ENCODE measurements at regions not wholly inside any gene's neighbourhood (a gene's known extent, or its start where the extent isn't known, plus 50 kb on each side); places are given as distances from the start of the nearest gene placed in this dataset.

DNA sequence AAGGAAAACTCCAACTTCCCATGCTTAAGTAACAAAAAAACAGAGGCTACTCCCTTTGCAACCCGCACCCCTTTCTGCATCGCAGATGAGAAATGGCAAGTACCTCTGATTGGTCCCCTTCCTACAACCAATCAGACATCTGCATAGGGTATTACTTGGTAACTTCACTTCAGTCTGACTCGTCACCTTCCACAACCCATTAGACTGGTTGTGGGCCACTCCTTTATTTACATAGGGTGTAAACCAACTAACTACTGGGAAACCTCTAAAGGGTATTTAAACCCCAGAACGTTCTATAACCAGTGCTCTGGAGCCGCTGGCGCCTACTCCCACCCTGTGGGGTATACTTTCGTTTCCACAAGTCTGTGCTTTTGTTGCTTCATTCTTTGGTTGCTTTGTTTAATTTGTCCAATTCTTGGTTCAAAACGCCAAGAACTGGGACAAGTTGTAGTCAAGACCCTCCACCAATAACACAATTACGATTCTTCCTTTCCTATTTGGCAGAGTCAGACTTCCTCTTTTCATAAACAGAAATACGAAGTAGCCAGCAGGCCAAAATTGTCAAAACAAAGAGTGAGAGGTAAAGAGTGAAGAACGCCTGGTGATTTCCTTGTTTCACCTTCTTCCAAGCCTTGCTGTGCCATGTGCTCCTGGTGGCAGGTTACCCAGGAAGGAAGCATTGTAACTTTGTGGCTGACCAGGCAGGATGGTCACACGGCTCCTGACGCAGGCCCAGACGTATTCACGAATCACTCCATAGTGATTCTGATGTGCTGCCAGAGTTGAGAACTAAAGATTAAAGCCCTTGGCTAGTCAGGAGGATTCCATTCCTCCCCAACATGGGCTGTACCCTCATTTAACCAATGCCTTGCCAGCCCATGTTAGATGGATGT is 477.4 kb downstream of the ARHGEF28 start:
- DNase-seq (ENCODE audit: low read depth in 3 of 3, low spot score in 1 of 3) = no peak

DNA sequence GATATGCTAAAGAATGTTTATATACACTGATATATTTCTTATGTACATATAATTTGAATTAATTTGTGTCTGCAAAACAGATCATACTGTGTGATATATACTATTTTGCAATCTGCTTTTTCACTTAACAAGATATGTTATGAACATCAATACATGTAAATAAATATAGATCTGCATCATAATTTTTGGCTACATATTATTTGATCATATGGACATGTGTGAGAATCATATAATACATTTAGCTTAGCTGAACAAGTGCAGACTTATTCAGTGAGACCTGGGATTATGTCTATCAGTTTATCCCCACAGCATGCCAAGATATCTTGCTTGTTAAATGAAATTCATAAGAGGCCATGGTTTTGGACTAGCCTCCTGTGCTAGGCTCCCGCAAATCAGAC is 474.3 kb downstream of the ARHGEF28 start:
- DNase-seq (ENCODE audit: low read depth in 3 of 3, low spot score in 1 of 3) = no peak

DNA sequence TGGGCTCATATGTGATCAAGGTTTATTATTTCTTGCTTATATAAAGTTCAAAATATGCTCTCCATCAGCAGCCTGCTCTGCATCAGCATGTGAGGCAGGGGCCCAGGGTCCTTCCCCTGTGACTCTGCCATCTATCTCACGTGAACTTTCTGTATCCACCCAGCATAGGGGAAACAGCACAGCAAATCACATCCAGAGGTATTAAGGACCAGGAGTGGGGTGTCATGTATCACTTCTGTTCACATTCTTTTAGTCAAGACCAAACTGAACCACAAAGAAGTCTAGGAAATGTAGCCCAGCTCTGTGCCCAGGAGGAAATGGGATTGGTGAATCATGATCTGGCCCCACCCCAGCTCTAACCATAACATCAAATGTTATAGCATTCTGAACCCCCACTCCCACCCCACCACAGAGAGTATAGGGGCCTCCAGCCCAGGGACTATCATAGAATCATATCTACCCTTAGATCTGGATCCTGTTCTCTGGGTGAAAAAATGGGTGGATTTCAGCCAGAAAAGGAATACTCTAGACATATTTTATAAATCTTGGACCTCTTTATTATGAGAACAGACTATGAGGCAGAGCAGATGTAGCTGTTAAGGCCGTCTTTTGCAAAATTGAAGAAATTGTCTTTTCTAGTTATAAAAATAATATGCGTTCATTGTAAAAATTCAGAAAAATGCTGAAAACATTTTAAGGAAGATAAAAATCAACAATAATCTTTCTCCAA is 473.7 kb downstream of the ARHGEF28 start:
- no peak for DNase-seq (ENCODE audit: low read depth in 3 of 3, low spot score in 1 of 3)

DNA sequence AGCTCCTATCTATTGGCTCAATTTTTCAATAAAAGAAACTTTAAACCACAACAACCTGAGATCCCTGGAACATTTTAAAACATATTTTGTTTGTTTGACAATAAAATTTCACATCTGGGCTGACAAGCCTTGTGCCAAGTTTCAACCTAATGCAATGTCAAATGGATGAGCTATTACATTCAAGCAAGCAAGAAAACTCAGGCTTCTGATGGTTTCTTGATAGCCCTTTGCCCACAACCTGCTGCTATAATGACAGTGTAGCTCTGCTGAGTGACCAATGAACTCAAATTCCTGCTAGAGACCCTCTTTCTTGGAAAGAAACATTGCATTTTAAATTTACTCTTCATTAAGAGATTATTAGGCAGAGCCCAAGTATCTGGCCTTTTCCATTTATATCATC is 472.9 kb downstream of the ARHGEF28 start:
- DNase-seq (ENCODE audit: low read depth in 3 of 3, low spot score in 1 of 3) = no peak

DNA sequence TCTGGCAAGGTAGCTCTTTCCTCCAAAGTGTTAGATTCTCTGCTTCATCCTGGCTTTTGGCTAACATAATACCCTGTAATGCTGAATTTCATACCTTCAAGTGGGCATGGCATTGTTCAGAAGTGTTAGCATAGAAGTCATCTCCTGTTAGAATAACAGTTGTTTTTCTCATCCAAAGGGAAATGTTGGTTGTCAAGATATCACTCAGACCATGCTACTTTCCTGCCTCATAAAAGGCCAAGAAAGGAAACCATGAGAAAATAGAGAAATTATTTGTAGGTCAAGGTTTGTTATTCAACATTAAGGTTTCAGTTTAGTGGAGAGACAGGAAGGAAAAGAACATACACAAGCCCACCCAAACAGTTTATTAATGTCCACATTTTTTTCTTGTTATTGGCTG is 472.5 kb downstream of the ARHGEF28 start:
- no peak for DNase-seq (ENCODE audit: low read depth in 3 of 3, low spot score in 1 of 3)

DNA sequence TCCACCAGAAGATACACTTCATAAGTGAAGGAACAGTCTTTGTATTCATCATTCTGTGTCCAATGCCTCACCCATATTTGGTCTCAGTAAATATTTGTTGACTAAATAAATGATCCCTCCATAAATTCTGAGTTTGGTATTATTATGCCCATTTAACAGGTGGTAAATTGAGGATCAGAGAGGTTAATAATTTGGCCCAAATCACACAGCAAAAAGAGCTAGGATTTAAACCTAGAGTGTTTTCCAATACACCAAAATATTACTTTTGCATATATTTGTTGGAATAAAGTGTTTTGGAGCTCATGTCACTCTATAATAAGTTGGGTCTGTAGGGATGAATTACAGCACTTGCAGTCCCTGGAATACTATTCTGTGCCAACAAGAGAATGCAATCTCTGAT is 470.3 kb downstream of the ARHGEF28 start:
- DNase-seq (ENCODE audit: low read depth in 3 of 3, low spot score in 1 of 3) = no peak

DNA sequence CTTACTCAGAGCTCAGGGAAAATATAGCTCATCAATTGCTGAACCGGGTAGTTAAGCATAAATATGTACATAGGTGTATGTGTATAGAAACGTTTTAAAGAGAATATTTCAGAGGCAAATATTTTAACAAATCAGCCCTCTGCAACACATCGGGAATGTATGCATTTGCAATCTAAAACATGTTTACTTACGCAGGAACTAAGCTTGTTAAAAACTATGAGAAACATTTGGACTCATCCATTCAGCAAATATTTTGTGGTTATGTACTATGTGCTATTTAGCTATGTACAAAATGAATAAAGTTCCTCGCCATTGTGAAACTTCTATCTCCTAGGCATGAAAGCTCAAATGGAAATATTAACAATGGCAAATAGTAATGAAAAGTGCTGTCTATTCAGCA is 469.9 kb downstream of the ARHGEF28 start:
- no peak for DNase-seq (ENCODE audit: low read depth in 3 of 3, low spot score in 1 of 3)

DNA sequence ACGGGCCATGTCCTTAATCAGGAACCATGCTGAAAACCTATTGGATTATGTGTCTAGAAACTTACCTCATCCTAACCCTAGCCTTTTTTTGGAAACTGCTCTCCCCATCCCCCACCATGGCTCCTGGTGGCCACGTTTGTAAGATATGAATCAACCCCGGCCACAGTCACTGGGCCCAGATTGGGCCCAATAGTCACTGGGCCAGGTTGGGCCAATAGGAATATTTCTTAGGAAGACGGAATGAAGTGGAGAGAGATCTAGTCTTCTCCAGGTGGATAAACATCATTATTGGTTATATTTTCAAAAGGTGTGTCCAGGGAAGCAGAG is 468.7 kb downstream of the ARHGEF28 start:
- DNase-seq (ENCODE audit: low read depth in 3 of 3, low spot score in 1 of 3) = no peak

DNA sequence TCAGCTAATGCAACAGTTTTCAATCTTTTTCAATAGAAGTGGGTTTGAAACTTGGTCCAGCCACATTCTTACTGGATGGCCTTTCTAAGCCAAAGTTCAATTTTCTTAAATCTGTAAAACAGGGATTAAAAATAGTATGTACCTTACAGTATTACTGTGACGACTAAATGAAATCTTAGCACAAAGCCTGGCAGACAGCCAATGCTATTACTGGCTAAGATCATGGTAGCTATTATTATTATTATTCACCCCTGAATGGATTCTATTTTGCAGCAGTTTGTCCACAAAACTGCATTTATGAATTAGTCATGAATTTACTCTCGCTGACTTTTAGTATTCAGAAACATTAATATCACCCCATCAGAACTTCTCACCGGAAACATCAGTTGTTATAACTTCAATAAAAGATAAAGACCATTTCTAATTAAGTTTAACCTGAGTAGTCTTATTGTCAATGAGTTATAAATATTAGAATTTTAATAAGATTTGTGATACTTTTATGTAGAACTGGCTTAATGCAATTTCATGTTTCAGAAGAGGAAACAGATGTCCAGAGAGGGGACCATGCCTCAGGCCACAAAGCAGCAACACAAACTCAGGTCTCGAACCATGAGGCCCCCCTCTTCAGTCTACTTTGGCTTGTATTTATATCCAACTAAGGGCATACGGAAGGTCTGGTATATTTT is 468.2 kb downstream of the ARHGEF28 start:
- DNase-seq (ENCODE audit: low read depth in 3 of 3, low spot score in 1 of 3) = no peak

DNA sequence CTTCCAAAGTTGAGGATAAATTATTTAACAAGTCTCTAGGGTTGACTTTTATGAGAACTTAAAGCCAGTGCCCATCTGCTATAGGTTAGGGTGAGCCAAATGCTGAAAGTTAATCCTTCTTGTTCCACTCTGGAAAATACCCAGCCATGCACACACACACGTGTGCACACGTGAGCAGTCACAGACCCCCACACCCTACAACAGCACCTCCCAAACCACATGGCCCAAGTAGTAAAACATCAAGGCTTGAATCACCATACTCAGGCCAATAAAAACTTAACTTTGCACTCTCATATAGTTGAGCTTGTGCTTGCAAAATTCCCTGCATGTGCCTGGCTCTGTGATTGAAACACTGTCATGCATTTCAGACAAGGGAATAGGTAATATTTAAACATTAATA is 467.6 kb downstream of the ARHGEF28 start:
- no peak for DNase-seq (ENCODE audit: low read depth in 3 of 3, low spot score in 1 of 3)

DNA sequence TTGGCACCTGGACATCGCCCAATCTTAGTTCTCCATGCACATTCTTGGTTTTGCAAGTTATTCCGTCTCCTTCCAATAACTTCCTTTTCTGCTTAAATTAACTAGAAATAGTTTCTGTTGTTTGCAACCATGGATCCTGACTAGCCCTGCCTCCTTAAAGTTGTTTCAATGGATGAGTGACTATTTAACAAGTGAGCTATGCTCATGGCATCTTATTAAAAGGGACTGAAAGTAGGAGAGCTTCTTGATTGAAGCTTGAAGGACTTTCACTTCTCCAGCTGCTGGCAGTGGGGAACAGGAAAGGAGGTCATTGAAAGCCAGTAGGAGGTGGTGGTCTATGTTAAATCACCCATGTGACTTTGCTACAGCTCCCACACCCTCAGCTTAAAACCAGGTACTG is 466.8 kb downstream of the ARHGEF28 start:
- no peak for DNase-seq (ENCODE audit: low read depth in 3 of 3, low spot score in 1 of 3)

DNA sequence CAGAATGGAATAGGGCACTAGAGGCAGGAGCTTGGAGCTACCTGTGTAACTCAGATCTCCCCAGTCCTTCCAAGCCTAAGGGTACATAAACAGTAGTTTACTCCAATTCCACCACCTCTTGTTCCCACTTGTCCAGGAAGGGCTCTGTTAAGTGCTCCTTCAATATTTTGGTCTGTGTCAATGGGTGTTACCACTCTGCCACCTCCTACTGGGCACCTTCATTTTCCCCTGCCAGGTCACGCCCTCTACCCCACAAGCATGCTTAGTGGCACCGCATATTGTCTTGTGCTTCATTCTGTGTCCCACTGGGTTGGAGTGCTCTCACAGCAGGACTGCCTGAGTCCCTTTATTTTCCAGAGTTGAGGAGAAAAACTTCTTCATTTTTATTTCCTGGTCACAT is 459.8 kb downstream of the ARHGEF28 start:
- no peak for DNase-seq (ENCODE audit: low read depth in 3 of 3, low spot score in 1 of 3)

DNA sequence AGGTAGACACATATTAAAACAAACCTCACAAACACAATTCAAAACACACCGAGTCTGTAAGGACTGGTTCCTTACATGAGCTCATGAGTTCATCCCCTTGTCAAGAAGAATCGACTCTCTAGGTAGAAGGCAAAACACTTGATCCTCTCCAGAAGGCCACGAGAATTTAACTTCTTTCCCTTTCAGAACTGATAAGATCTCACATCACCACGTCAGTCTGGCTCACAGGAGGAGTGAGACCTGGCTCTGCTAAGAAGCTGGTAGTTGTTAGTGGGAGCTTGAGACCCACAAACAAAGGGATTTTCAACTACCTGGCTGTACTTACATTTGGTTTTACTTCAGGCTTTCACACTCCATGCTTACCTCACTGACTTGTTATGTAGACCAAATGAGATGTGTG is 459.2 kb downstream of the ARHGEF28 start:
- DNase-seq (ENCODE audit: low read depth in 3 of 3, low spot score in 1 of 3) = no peak

DNA sequence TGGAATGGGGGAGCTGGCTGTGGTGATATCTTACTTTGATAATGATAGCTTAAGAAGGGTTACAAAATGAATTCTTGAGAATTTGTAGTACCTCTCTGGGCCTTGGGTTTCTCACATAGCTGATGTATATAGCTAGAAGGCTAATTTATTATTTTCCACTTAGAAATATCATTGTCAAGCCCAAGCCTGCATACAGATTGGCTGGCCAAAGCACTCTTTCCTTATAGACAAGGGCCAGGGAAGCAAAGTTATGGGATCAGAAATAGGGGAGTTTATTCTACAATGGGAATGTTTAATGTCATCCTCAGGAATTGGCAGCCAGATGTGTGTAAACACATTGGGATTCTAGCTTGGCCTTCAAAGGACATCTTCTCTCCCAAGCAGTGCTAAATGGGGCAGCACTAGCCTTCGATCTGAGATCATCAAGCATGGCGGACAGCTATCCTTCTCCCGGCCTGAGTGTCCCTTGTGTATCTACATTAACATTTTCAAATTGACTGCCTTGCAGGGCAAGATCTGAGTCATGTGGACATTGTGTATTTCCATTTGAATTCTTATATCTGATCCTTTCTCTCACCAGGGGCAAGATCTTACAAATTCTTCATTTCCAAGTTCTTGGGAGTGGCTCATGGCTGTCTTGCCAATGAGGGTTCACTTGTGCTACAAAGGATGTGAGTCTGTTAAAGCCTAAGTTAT is 457.2 kb downstream of the ARHGEF28 start:
- DNase-seq (ENCODE audit: low read depth in 3 of 3, low spot score in 1 of 3) = no peak

DNA sequence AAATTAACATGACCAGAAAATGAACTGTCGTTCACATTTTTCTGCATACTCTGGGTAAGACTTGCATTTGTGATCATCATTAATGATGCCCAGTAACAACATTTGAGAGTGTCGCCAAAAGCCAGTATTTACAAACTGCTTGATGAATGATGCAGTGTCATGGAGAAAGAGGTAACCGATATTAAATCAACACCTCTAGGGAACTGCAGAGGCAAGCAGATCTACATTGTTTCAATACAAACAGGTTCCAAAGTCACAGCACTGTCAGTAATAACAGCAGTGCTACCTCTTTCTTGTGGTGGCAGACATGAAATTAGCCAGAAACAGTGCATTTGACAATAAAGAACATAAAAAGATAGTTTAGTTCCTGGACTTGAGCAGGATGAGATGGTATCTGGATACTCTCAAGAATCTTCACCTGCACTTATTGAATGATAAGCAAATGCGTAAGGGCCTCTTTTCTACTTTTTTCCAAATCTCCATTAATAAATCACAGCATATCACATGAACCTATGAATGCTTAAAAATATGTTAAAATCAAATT is 456.6 kb downstream of the ARHGEF28 start:
- no peak for DNase-seq (ENCODE audit: low read depth in 3 of 3, low spot score in 1 of 3)

DNA sequence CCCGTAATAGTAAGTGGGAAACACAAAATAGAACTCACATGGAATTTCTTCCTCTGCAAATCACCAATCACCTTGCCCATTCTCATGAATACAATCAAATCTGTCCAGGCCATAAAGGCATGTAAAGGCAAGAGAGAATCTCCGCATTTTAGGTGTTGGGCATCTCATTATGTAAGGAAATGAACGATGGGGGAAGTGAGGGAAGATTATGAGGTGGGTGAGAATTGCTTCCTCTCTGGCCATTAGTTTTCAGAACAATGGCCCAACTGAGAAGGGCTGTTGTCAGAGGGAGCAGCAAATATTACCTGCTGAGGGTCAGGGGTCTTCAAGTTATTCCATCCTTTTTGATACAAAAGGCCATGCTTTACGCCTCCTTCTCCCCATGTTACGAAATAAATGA is 455.1 kb downstream of the ARHGEF28 start:
- no peak for DNase-seq (ENCODE audit: low read depth in 3 of 3, low spot score in 1 of 3)

DNA sequence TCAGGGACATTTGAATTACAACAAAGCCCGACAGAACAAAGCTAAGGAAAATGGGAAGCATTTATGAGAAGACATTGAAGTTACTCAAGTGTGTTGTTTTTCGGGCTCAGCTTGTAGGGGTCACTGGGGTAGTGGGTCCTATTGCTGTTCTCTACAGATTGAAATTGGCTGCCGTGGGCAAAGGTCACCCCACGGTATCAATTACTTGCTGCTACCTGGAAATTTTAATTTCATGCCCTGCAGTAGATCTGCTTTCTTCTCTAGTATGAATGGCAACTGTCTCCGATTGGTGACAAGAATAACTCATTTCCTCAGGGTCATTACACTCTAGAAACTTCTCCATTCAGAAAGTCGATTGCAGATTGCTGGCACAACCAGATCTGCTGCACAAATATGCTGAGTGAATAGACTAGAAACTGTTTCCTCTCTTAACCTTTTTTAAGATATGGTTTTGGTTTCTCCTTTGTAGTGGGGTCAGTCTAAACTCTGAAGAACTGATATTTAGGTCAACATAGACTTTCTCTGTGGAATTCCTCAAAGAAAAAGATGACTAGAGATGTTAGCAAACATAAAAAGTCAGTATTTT is 454.1 kb downstream of the ARHGEF28 start:
- no peak for DNase-seq (ENCODE audit: low read depth in 3 of 3, low spot score in 1 of 3)

DNA sequence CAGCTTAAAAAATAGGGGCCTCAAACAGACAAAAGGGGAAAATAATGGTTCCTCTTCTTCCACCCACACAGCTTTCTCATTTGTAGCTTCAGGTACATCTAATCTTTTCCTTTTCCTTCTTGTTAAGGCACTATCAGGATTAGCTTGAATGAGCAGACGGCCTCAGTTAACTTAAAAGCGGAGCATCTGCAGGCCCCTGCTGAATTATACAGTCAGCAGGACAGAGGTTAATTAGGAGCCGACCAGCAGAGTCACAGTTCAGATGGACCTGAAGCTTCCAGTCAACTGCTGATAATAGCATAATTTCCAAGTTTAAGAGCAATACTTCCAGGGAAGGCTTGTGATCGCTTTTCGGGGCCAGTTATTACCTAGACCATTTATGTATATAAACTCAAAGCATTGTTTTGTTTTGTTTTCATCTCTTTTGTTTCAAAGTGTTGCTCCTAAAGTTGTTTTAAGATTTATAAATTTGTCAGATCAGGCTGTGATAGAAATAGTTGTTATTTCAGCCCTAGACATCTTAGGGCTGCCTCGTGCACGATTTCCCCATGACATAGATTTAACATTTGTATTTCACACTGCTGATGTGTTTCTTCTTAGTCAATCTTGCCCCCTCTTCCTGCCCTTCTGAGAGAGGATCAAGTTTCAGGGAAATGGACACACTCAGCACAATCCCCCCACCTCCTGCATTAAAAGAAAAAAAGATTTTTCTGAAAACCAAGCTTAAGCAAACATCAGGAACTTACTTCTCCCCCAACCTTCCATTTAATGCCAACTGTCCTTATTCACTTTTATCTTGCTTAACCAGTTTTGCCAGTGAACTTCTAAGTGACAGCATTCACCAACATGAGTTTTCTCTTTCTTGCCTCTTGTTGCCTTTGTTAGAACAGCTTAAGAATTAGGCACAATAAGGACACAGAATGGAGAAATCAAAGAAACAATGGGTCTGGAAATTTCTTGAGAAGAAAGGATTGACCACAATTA is 449.8 kb downstream of the ARHGEF28 start:
- DNase-seq (ENCODE audit: low read depth in 3 of 3, low spot score in 1 of 3) = no peak

DNA sequence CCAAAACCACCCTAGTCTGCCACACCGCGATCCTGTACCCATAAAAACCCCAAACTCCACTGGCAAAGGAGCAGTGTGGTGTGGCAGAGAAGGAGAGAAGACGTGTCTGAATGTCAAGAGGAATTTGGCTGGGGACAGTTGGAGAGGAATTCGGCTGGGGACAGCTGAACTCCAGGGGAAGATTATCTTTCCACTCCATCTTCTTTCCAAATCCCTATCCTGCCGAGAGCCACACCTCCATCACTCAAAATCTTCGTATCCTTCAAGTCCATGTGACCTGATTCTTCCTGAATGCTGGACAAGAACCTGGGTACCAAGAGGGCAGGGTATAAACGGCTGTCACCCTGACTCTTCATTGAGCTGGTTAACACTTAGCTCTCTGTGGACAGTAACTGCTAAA is 448.1 kb downstream of the ARHGEF28 start:
- DNase-seq (ENCODE audit: low read depth in 3 of 3, low spot score in 1 of 3) = no peak

DNA sequence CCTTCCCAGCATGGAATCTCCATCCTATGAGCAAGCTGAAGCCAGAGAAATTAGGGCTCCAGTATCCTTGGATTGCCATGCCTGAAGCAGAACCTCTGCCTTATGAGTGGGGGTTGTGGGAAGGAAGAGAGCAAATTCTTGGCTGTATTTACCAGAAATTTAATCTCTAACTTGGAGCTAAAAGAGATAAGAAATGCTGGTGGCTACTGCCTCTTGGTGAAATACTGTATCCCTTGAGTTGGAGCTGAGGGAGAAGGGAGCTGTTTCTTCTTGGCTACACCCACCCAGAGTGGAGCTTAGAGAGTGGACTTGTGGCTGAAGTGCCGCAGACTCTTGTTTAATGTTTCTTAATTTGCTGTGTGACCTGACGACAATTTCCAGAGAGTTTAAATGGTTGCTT is 447.3 kb downstream of the ARHGEF28 start:
- no peak for DNase-seq (ENCODE audit: low read depth in 3 of 3, low spot score in 1 of 3)
